ENCODE measurements at regions not wholly inside any gene's neighbourhood (a gene's known extent, or its start where the extent isn't known, plus 50 kb on each side); places are given as distances from the start of the nearest gene placed in this dataset.

DNA sequence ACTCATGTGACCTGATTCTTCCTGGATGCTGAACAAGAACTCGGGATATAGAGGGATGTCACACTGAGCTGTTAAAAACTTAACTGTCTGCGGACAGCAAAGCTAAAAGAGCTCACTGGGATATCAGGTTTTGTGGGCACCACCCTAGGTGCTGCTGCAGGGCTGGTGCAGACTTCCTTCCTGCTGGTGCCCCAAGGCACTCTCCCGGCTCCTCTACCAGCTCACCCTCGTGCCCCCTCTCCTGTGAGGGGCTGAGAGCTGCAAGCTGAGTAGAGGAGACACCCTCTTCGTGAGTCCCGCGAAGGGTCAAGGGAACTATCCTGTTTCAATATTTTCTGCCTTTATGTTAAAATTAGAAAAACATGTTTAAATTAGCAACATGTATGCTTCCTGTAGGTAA, 1475.7 kb downstream of the EFNB2 start:
- intact Hi-C loops (cut with micrococcal nuclease), result loop anchor here (10.0 kb wide), 1 partner anchor 285 kb away; no protein-coding TSS in a partner anchor
- H3K9me3 ChIP-seq (ENCODE audit: low read length), result no peaks in the 10 kb centered on the region
- no peaks in the 10 kb centered on the region for H3K9me2 ChIP-seq (replicated peaks; ENCODE audit: low read length)
- no peaks in the 10 kb centered on the region for H3K36me3 ChIP-seq (ENCODE audit: low read depth, low read length)
- no peaks in the 10 kb centered on the region for H3F3A ChIP-seq (ENCODE audit: low read length, unreplicated experiment)
- ATAC-seq (no peak), DNase-seq (no peak)
- no peak overlapping the region for H3K4me3 ChIP-seq (ENCODE audit: low read length)
- no peaks in the 10 kb centered on the region for H3K4me1 ChIP-seq (ENCODE audit: insufficient read depth, low read length)
- no peaks in the 10 kb centered on the region for H3K27me3 ChIP-seq (ENCODE audit: low read length)
- H3K9ac ChIP-seq (ENCODE audit: low read length), result no peak overlapping the region
- CTCF ChIA-PET, result no interaction called here
- no peak overlapping the region for H2AFZ ChIP-seq (ENCODE audit: low read length)
- TF ChIP-seq, protein P1, sequence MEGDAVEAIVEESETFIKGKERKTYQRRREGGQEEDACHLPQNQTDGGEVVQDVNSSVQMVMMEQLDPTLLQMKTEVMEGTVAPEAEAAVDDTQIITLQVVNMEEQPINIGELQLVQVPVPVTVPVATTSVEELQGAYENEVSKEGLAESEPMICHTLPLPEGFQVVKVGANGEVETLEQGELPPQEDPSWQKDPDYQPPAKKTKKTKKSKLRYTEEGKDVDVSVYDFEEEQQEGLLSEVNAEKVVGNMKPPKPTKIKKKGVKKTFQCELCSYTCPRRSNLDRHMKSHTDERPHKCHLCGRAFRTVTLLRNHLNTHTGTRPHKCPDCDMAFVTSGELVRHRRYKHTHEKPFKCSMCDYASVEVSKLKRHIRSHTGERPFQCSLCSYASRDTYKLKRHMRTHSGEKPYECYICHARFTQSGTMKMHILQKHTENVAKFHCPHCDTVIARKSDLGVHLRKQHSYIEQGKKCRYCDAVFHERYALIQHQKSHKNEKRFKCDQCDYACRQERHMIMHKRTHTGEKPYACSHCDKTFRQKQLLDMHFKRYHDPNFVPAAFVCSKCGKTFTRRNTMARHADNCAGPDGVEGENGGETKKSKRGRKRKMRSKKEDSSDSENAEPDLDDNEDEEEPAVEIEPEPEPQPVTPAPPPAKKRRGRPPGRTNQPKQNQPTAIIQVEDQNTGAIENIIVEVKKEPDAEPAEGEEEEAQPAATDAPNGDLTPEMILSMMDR (conservative IDR thresholded peaks at IDR 0.05; ENCODE audit: low read depth, low read length), result no peak
- TF ChIP-seq EZH2phosphoT487 (IDR thresholded peaks at IDR 0.05; ENCODE audit: borderline replicate concordance, low read length) (no peak), EZH2 (IDR thresholded peaks at IDR 0.05; ENCODE audit: low read length, unreplicated experiment) (no peak)
- no peaks in the 10 kb centered on the region for H3K79me2 ChIP-seq (ENCODE audit: low read length)
- POLR2A ChIA-PET (ENCODE audit: unreplicated experiment), result no interaction called here
- BruUV-seq (replicated peaks), result no TSS peak
- no peak overlapping the region for H3K27ac ChIP-seq (ENCODE audit: low read length)
- H3K4me2 ChIP-seq (ENCODE audit: low read length), result no peak overlapping the region
- H4K20me1 ChIP-seq (ENCODE audit: low read length), result no peaks in the 10 kb centered on the region

DNA sequence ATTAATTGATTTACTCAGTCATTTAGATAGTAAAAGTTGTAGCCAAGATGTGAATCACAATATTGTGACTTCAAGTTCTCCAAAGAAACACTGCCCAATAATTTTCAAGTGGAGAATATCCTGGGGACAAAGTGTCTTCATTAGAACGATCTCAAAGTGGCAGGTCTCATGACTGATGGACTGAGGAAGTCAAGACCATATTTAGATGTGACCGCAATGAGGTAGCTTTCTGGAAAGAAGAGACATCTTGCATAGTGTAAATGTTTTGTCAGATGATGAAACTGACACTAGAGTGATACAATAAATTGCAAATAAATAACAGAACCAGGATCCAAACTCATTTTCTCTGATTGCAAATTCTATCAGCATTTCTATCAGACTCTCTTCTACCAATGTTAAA, 1476.9 kb downstream of the EFNB2 start:
- H3K9me3 ChIP-seq (ENCODE audit: low read length), result no peaks in the 10 kb centered on the region
- TF ChIP-seq EZH2 (IDR thresholded peaks at IDR 0.05; ENCODE audit: low read length, unreplicated experiment) (no peak), EZH2phosphoT487 (IDR thresholded peaks at IDR 0.05; ENCODE audit: borderline replicate concordance, low read length) (no peak)
- TF ChIP-seq, protein P1 (conservative IDR thresholded peaks at IDR 0.05; ENCODE audit: low read depth, low read length), result no peak
- H3K9ac ChIP-seq (ENCODE audit: low read length), result no peak overlapping the region
- no peaks in the 10 kb centered on the region for H3K9me2 ChIP-seq (replicated peaks; ENCODE audit: low read length)
- intact Hi-C loops (cut with micrococcal nuclease), result no loop called here
- DNase-seq (no peak), ATAC-seq (no peak)
- H3K4me2 ChIP-seq (ENCODE audit: low read length), result no peak overlapping the region
- no peaks in the 10 kb centered on the region for H3F3A ChIP-seq (ENCODE audit: low read length, unreplicated experiment)
- no peak overlapping the region for H3K4me3 ChIP-seq (ENCODE audit: low read length)
- no peak overlapping the region for H3K27ac ChIP-seq (ENCODE audit: low read length)
- CTCF ChIA-PET, result no interaction called here
- H3K4me1 ChIP-seq (ENCODE audit: insufficient read depth, low read length), result no peaks in the 10 kb centered on the region
- POLR2A ChIA-PET (ENCODE audit: unreplicated experiment), result no interaction called here
- H3K27me3 ChIP-seq (ENCODE audit: low read length), result no peaks in the 10 kb centered on the region
- H4K20me1 ChIP-seq (ENCODE audit: low read length), result no peaks in the 10 kb centered on the region
- no peak overlapping the region for H2AFZ ChIP-seq (ENCODE audit: low read length)
- no TSS peak for BruUV-seq (replicated peaks)
- H3K79me2 ChIP-seq (ENCODE audit: low read length), result no peaks in the 10 kb centered on the region
- H3K36me3 ChIP-seq (ENCODE audit: low read depth, low read length), result no peaks in the 10 kb centered on the region

DNA sequence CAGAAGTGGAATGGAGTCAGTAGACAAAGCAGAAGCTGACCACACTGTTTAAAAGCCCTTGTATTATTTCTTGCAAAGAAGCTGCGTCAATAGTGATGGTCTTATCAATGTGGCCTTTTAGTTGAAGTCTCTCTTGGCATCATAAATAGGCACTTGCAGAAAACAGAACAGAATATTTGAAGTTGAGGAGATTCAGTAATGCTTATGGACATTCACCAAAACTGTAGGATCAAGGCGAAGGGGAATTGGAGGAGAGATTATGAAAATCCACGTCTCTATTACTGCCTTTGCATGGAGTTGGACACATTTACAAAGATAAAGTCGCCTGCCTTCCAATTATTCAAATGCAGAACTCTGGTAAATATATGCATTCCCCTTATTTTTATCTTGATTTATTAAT, 1482.8 kb downstream of the EFNB2 start:
- no peaks in the 10 kb centered on the region for H3K9me2 ChIP-seq (replicated peaks; ENCODE audit: low read length)
- no peak overlapping the region for H3K27ac ChIP-seq (ENCODE audit: low read length)
- POLR2A ChIA-PET (ENCODE audit: unreplicated experiment), result no interaction called here
- H3K4me3 ChIP-seq (ENCODE audit: low read length), result no peak overlapping the region
- H2AFZ ChIP-seq (ENCODE audit: low read length), result no peak overlapping the region
- no peaks in the 10 kb centered on the region for H3K4me1 ChIP-seq (ENCODE audit: insufficient read depth, low read length)
- no peak overlapping the region for H3K9ac ChIP-seq (ENCODE audit: low read length)
- intact Hi-C loops (cut with micrococcal nuclease), result no loop called here
- DNase-seq (no peak), ATAC-seq (no peak)
- CTCF ChIA-PET, result no interaction called here
- H3K9me3 ChIP-seq (ENCODE audit: low read length), result no peaks in the 10 kb centered on the region
- no peaks in the 10 kb centered on the region for H4K20me1 ChIP-seq (ENCODE audit: low read length)
- no peaks in the 10 kb centered on the region for H3K36me3 ChIP-seq (ENCODE audit: low read depth, low read length)
- no peaks in the 10 kb centered on the region for H3F3A ChIP-seq (ENCODE audit: low read length, unreplicated experiment)
- H3K79me2 ChIP-seq (ENCODE audit: low read length), result no peaks in the 10 kb centered on the region
- no peaks in the 10 kb centered on the region for H3K27me3 ChIP-seq (ENCODE audit: low read length)
- TF ChIP-seq EZH2phosphoT487 (IDR thresholded peaks at IDR 0.05; ENCODE audit: borderline replicate concordance, low read length) (no peak), EZH2 (IDR thresholded peaks at IDR 0.05; ENCODE audit: low read length, unreplicated experiment) (no peak)
- TF ChIP-seq, protein P1 (conservative IDR thresholded peaks at IDR 0.05; ENCODE audit: low read depth, low read length), result no peak
- no peak overlapping the region for H3K4me2 ChIP-seq (ENCODE audit: low read length)
- no TSS peak for BruUV-seq (replicated peaks)
